ENCODE measurements at regions not wholly inside any gene's neighbourhood (a gene's known extent, or its start where the extent isn't known, plus 50 kb on each side); places are given as distances from the start of the nearest gene placed in this dataset.

DNA sequence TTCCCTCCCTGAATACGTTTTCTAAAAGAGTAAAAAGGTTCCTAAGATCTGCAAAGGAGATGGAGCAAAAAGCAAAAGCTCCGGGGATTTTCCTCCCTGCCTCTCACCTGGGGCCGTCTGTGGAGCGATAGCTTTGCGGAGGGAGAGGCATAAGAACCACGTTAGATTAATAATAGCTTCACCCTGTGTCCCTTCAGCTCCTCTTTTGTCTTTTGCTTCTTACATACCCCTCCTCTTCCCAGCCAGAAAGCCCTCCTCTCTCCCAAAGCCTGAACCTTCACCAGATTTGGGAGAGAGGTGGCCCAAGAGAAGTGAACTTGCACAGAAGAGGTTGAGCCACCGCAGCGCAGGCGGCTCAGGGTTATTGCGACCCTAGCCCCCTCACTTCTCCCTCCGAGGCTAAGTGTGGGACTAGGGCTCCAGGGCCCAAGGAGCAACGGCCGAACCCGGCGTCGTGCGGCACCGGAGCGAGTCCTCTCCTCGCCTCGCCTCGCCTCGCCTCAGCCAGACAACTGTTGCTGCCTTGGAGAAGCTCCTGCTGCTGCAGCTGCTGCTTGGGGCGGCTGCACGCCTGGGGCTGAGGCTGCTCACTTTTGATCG, 97.6 kb upstream of the HSD17B12 start:
- TF ChIP-seq MAFK (IDR thresholded peaks at IDR 0.05; ENCODE audit: low read depth, low read length) = no peak
- TF ChIP-seq, protein P1, sequence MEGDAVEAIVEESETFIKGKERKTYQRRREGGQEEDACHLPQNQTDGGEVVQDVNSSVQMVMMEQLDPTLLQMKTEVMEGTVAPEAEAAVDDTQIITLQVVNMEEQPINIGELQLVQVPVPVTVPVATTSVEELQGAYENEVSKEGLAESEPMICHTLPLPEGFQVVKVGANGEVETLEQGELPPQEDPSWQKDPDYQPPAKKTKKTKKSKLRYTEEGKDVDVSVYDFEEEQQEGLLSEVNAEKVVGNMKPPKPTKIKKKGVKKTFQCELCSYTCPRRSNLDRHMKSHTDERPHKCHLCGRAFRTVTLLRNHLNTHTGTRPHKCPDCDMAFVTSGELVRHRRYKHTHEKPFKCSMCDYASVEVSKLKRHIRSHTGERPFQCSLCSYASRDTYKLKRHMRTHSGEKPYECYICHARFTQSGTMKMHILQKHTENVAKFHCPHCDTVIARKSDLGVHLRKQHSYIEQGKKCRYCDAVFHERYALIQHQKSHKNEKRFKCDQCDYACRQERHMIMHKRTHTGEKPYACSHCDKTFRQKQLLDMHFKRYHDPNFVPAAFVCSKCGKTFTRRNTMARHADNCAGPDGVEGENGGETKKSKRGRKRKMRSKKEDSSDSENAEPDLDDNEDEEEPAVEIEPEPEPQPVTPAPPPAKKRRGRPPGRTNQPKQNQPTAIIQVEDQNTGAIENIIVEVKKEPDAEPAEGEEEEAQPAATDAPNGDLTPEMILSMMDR (conservative IDR thresholded peaks at IDR 0.05; ENCODE audit: low read depth, low read length) = no peak

Data from IMR-90 (cell line).